Skeletal muscle cell (primary cell): ENCODE measurements at regions not wholly inside any gene's neighbourhood (a gene's known extent, or its start where the extent isn't known, plus 50 kb on each side); places are given as distances from the start of the nearest gene placed in this dataset.
"Not testable (repeated sequence)": the region's sequence is repeated elsewhere in the genome, so short reads cannot be mapped to it uniquely, and the experiment has no call there.

Source experiments
- DNase-seq: peaks from one replicate; pipeline ENCODE4 v3.0.0-alpha.2; 2010; ENCODE audit warnings: low read depth
- H3K4me3 ChIP-seq: 2 replicates; pipeline ENCODE4 v1.5.1; 2011; ENCODE audit warnings: low read depth, mild to moderate bottlenecking, control low read depth, low read length, moderate library complexity

DNA sequence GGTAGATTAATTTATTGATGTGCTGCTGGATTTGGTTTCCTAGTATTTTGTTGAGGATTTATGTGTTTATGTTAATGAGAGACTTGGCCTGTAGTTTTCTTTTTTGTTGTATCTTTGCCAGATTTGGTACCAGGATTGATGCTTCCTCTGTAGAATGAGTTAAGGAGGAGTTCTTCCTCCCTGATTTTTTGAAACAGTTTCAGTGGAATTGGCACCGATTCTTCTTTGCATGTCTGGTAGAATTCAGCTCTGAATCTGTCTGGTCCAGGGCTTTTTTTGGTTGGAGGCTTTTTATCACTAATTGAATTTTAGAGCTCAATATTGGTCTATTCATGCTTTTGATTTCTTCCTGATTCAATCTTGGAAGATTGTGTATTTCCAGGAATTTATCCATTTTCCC lies 174.0 kb upstream of the NDST4 start:
- H3K4me3 ChIP-seq = no peak overlapping the region
- no peak for DNase-seq

DNA sequence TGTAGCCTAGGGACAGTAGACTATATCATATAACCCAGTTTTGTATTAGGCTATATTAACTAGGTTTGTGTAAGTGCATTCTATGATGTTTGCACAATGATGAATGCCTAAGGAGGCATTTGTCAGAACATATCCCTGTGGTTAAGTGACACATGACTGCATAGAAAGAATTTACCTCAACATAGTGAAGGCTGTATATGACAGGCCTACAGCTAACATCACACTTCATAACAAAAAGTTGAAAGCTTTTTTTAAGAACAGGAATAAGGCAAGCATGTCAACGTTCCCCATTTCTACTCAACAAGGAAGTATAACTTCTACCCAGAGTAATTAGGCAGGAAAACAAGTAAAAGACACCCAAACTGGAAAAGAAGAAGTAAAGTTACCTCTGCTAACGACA lies 165.9 kb upstream of the NDST4 start:
- DNase-seq = no peak
- H3K4me3 ChIP-seq = no peak overlapping the region

DNA sequence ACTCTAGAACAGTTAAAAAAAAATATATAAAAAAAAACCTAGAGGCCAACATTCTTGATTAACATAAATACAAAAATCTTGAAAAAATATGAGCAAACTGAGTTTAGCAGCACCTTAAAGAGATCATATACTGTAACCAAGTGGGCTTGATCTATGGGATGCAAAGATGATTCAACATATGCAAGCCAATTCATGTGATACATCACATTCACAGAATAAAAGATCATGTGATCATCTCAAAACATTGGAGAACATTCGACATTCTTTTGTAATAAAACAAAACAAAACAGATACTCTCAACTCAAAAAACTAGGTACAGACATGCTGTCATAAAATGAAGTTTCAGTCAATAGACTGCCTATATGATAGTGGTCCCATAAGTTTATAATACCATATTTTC lies 165.4 kb upstream of the NDST4 start:
- no peak overlapping the region for H3K4me3 ChIP-seq
- no peak for DNase-seq

GRCh38 chr4:115275615-115276014 lies 162.2 kb upstream of the NDST4 start:
- DNase-seq = no peak
- H3K4me3 ChIP-seq = no peak overlapping the region

DNA sequence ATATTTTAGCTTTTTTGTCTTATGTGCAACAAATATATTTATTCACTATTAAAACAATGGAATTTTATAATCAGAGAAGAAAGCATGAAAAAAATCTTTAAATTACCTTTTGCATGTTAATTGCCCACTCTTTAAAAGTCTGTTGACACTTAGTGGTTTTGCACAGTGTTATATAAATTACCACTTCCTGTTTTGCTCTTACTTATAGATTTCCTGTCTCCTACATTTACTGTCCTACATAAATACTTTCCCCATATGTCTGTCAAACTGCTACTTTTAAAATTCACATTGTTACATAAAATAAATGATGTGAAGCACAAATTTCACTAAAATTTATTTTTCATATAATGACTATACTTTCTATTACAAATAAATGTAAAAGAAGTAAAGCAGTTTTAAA lies 161.1 kb upstream of the NDST4 start:
- H3K4me3 ChIP-seq = no peak overlapping the region
- no peak for DNase-seq

DNA sequence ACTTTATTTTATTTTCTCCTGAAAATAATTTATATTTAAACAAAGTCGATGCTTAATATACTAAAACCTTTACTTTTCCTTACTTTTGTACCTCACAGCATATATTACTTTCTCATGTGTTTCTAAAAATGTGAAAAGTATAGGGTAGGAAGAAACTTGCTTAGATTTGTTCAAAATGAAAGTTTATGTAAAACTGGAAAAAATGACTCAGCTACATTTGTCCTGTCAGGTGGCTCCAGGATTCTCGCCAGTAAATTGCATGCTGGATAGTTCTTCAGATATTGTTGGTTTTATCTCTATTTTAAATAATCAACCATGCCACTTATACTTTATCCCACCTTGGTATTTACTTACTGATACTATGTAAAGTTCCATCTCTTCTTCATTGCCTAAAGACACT lies 159.2 kb upstream of the NDST4 start:
- H3K4me3 ChIP-seq = no peak overlapping the region
- no peak for DNase-seq

DNA sequence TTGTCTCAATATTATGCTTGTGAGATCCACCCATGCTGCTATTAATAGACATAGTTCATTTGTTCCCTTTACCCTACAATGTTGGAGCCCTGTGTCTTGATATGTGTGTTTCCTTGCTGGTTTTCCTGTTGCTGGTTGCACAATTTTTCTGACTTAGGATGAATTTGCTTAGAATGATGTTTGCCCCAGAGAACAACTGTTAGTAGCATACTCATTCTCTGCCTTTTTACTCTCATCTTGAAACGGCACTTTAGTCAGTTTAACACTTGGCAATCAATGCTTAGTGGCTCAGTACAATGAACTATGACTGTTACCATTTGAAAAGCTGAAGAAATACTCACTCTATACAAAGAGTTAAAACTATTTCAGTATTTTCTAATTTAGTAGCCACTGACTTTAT lies 158.8 kb upstream of the NDST4 start:
- DNase-seq = no peak
- no peak overlapping the region for H3K4me3 ChIP-seq

- no peak overlapping the region for H3K4me3 ChIP-seq
- DNase-seq = no peak
Observed at GRCh38 chr4:115260195-115260594, 146.8 kb upstream of the NDST4 start.

DNA sequence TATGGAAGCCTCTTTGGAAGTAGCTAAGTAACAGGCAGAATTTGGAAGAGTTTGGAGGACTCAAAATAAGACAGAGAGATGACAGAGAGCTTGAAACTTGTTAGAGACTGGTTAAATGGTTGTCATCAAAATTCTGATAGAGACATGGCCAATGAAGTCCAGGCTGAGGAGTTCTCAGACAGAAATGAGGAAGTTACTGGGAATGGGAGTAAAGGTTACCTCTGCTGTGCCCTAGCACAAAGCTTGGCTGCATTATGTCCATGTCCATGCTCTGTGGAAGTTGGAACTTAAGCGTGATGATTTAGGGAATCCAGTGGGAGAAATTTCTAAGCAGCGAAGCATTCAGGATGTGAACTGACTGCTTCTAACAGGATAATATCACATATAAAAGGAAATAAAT lies 146.2 kb upstream of the NDST4 start:
- H3K4me3 ChIP-seq = no peak overlapping the region
- DNase-seq = no peak

GRCh38 chr4:115249808-115250207 lies 136.4 kb upstream of the NDST4 start:
- no peak overlapping the region for H3K4me3 ChIP-seq
- no peak for DNase-seq

GRCh38 chr4:115234405-115235093 lies 121.1 kb upstream of the NDST4 start:
- no peak overlapping the region for H3K4me3 ChIP-seq
- DNase-seq = no peak

DNA sequence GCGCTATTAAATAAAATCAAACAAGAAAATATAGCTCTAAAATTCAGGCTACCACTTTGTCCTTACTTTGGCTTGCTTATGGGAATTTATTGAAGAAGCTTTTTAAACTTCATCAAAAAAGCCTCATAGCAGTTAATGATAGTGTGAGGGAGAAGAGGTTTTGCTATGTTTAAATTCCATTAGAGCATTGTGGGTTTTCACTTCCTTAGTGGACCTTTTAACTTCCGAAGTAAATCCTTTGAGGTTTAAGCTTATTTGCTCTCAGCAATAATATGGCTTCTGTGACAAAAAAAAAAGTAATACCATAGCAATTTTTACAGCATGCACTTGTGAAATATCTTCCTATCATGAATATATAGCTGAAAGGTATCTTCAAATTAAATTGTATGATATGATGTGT lies 120.2 kb upstream of the NDST4 start:
- no peak overlapping the region for H3K4me3 ChIP-seq
- DNase-seq = no peak

- no peak overlapping the region for H3K4me3 ChIP-seq
- no peak for DNase-seq
Observed at GRCh38 chr4:115229873-115230272, 116.5 kb upstream of the NDST4 start.

DNA sequence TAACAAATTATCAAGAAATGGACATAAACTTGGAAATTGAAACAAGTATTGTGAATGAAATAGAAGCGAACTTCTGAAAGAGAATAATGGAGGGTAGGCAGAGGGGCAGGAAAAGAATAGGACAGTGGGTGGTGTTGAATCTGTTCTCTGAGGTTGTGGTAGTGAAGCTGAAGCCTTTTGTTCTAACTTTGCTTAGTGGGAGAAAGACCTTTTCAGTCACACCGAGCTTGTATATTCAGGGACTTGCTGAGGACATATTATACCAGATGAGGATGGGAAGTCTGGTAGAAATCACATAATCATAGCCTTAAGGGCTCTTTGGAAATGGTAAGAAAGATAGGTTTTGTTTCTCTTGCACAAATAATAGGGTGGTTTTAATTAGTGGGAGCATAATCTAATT lies 115.4 kb upstream of the NDST4 start:
- no peak for DNase-seq
- H3K4me3 ChIP-seq = no peak overlapping the region

GRCh38 chr4:115222061-115222460 lies 108.6 kb upstream of the NDST4 start:
- DNase-seq = no peak

DNA sequence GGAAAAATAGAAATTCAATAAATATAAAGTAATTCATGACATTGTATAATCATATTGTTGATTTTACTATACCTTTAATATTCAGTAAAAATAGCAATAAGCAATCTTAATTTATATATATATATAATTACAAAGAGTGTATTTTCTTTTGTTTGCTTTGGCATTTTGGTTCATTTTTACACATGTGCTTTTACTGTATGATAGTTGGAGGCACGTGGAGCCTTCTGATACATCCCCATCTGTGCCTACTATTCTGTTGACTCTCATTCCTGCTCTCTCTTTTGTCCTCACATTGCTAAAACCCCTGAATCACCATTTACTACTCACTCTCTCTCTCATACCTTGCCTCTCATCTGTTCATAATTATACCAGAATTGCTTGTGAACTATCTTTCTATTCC lies 106.4 kb upstream of the NDST4 start:
- no peak for DNase-seq
- H3K4me3 ChIP-seq = no peak overlapping the region

More at GRCh38 chr4:115222061-115222460, 108.6 kb upstream of the NDST4 start:
- no peak overlapping the region for H3K4me3 ChIP-seq

DNA sequence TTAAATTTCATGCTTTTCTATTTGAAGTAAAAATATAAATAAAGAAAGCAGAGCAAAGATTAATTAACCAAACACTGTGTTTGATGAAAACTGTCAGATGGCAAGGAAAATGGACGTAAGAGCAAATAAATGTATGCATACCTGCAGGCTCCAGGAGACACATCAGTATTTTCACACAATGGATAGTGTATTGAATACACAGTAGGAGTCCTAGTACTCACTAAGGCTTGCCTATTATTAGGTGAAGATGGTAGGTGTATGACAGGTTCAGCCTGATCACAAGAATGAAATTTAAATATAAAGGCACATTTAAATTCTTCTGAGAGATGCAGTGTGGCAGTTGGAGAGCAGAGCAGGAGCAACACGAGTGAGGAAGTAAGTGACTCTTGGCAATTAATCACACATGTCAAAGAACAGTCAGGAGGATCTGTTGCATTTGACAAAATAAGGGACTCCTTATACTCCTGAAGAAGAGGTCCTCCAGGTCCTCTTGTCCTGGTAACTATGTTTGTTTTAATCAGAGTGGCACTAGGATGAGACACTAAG lies 106.0 kb upstream of the NDST4 start:
- H3K4me3 ChIP-seq = no peak overlapping the region
- no peak for DNase-seq

GRCh38 chr4:115215935-115216334 lies 102.5 kb upstream of the NDST4 start:
- H3K4me3 ChIP-seq = no peak overlapping the region
- DNase-seq = no peak

DNA sequence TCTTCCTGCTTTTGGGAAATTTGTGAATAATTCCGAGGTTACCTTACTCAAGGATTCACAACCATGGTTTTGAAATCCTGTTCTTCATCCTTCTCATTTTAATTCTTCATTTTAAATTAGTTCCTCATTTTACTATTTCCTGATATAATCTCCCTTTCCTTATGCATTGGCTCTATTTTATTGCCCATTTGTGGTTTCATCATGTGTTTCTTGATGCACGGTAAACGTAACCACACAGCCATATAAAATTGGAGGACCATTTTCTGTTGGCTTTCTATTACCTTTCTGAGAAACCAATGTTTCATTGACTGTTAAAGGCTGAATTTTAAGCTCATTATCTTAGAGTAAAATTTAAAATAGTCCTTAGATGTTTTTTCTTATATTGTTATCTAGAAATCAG lies 100.3 kb upstream of the NDST4 start:
- DNase-seq = no peak
- H3K4me3 ChIP-seq = no peak overlapping the region

GRCh38 chr4:115201042-115201330 lies 87.6 kb upstream of the NDST4 start:
- DNase-seq = no peak
- no peak overlapping the region for H3K4me3 ChIP-seq

DNA sequence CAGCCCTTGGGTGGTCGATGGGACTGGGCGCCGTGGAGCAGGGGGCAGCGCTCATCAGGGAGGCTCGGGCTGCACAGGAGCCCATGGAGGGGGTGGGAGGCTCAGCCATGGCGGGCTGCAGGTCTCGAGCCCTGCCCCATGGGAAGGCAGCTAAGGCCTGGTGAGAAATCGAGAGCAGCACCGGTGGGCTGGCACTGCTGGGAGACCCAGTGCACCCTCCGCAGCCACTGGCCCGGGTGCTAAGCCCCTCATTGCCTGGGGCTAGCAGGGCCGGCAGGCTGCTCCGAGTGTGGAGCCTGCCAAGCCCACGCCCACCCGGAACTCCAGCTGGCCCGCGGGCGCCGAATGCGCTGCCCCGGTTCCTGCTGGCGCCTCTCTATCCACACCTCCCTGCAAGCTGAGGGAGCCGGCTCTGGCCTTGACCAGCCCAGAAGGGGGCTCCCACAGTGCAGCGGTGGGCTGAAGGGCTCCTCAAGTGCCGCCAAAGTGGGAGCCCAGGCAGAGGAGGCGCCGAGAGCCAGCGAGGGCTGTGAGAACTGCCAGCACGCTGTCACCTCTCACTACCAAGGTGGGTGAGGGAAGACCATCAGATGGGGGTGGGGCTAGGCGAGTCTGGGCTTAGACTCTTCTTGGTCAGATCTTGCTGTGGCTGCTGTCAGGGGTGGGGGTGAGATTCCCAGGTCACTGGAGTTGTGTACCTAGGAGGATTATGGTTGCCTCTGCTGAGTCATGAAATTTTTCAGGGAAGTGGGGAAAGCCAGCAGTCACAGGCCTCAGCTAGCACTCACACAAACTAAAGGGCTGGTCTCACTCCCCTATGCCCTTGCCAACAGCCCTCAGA lies 87.0 kb upstream of the NDST4 start:
- DNase-seq, H3K4me3 ChIP-seq: not testable (repeated sequence)
